ENCODE measurements at regions not wholly inside any gene's neighbourhood (a gene's known extent, or its start where the extent isn't known, plus 50 kb on each side); places are given as distances from the start of the nearest gene placed in this dataset.
A peak's percentile ranks its signal among the peaks of the same experiment; 100 is the strongest.

GRCh38 chr9:99513441-99514112 is 291.5 kb downstream of the SEC61B start:
- DNase-seq, result no peak
- no peak overlapping the region for H2AFZ ChIP-seq
- 50 to 61% methylated on average over 2 of the region's 2 CpGs for WGBS, 2 experiments (ENCODE audit: low coverage in 1 of 2, low lambda C conversion rate in 2 of 2, missing lambda C conversion rate in 2 of 2)
- TF ChIP-seq EZH2phosphoT487 (IDR thresholded peaks at IDR 0.05; ENCODE audit: insufficient read depth, low read depth), result no peak
- TF ChIP-seq EZH2 (IDR thresholded peaks at IDR 0.05; ENCODE audit: insufficient read depth, poor library complexity, severe bottlenecking), result no peak
- H3K4me2 ChIP-seq (ENCODE audit: unreplicated experiment), result no peak overlapping the region
- H3K9me3 ChIP-seq (ENCODE audit: low read depth), result no peaks in the 10 kb centered on the region
- no peaks in the 10 kb centered on the region for H4K20me1 ChIP-seq (ENCODE audit: insufficient read depth)
- H3K9ac ChIP-seq, result no peak overlapping the region
- in situ Hi-C loops (cut with MboI), result no loop called here
- H3K36me3 ChIP-seq (ENCODE audit: low read depth), result no peaks in the 10 kb centered on the region
- H3F3A ChIP-seq (ENCODE audit: insufficient read depth), result no peaks in the 10 kb centered on the region
- H3K4me3 ChIP-seq, result no peak overlapping the region
- no peaks in the 10 kb centered on the region for H3K79me2 ChIP-seq (ENCODE audit: insufficient read depth)
- no peaks in the 10 kb centered on the region for H3K27me3 ChIP-seq (replicated peaks; ENCODE audit: insufficient read depth)
- H3K27ac ChIP-seq, result no peak overlapping the region
- H3K9me2 ChIP-seq (ENCODE audit: insufficient read depth), result no peaks in the 10 kb centered on the region
- H3K4me1 ChIP-seq (ENCODE audit: insufficient read depth), result no peaks in the 10 kb centered on the region

- H2AFZ ChIP-seq, result no peak overlapping the region
- H3K4me1 ChIP-seq (ENCODE audit: insufficient read depth), result no peaks in the 10 kb centered on the region
- H3K27me3 ChIP-seq (replicated peaks; ENCODE audit: insufficient read depth), result no peaks in the 10 kb centered on the region
- H3K4me3 ChIP-seq, result no peak overlapping the region
- no peak overlapping the region for H3K4me2 ChIP-seq (ENCODE audit: unreplicated experiment)
- H3K79me2 ChIP-seq (ENCODE audit: insufficient read depth), result no peaks in the 10 kb centered on the region
- no peaks in the 10 kb centered on the region for H3K9me3 ChIP-seq (ENCODE audit: low read depth)
- H4K20me1 ChIP-seq (ENCODE audit: insufficient read depth), result no peaks in the 10 kb centered on the region
- H3K9me2 ChIP-seq (ENCODE audit: insufficient read depth), result no peaks in the 10 kb centered on the region
- in situ Hi-C loops (cut with MboI), result no loop called here
- no peaks in the 10 kb centered on the region for H3F3A ChIP-seq (ENCODE audit: insufficient read depth)
- no peak overlapping the region for H3K9ac ChIP-seq
- no peak for TF ChIP-seq EZH2 (IDR thresholded peaks at IDR 0.05; ENCODE audit: insufficient read depth, poor library complexity, severe bottlenecking)
- TF ChIP-seq EZH2phosphoT487 (IDR thresholded peaks at IDR 0.05; ENCODE audit: insufficient read depth, low read depth), result no peak
- H3K27ac ChIP-seq, result no peak overlapping the region
- 87 to 95% methylated on average over 1 of the region's 1 CpG for WGBS, 2 experiments (ENCODE audit: low coverage in 1 of 2, low lambda C conversion rate in 2 of 2, missing lambda C conversion rate in 2 of 2)
- no peaks in the 10 kb centered on the region for H3K36me3 ChIP-seq (ENCODE audit: low read depth)
- no peak for DNase-seq
These were observed 293.0 kb downstream of the SEC61B start for GRCh38 chr9:99515093-99515492.

- no peaks in the 10 kb centered on the region for H3K27me3 ChIP-seq (replicated peaks; ENCODE audit: insufficient read depth)
- TF ChIP-seq EZH2 (IDR thresholded peaks at IDR 0.05; ENCODE audit: insufficient read depth, poor library complexity, severe bottlenecking), result no peak
- TF ChIP-seq EZH2phosphoT487 (IDR thresholded peaks at IDR 0.05; ENCODE audit: insufficient read depth, low read depth), result no peak
- no peak overlapping the region for H3K27ac ChIP-seq
- no peak overlapping the region for H3K4me3 ChIP-seq
- no peak overlapping the region for H3K9ac ChIP-seq
- no peaks in the 10 kb centered on the region for H3K9me3 ChIP-seq (ENCODE audit: low read depth)
- in situ Hi-C loops (cut with MboI), result no loop called here
- DNase-seq, result no peak
- H4K20me1 ChIP-seq (ENCODE audit: insufficient read depth), result no peaks in the 10 kb centered on the region
- WGBS, 2 experiments (ENCODE audit: low coverage in 1 of 2, low lambda C conversion rate in 2 of 2, missing lambda C conversion rate in 2 of 2), result 88 to 89% methylated on average over 7 of the region's 7 CpGs
- H3K36me3 ChIP-seq (ENCODE audit: low read depth), result no peaks in the 10 kb centered on the region
- H3K4me2 ChIP-seq (ENCODE audit: unreplicated experiment), result no peak overlapping the region
- H3F3A ChIP-seq (ENCODE audit: insufficient read depth), result no peaks in the 10 kb centered on the region
- no peaks in the 10 kb centered on the region for H3K9me2 ChIP-seq (ENCODE audit: insufficient read depth)
- H2AFZ ChIP-seq, result no peak overlapping the region
- no peaks in the 10 kb centered on the region for H3K4me1 ChIP-seq (ENCODE audit: insufficient read depth)
- H3K79me2 ChIP-seq (ENCODE audit: insufficient read depth), result no peaks in the 10 kb centered on the region
These were observed 294.0 kb downstream of the SEC61B start for GRCh38 chr9:99515895-99516656.

- H4K20me1 ChIP-seq (ENCODE audit: insufficient read depth), result no peaks in the 10 kb centered on the region
- no peak overlapping the region for H3K4me3 ChIP-seq
- WGBS, 2 experiments (ENCODE audit: low coverage in 1 of 2, low lambda C conversion rate in 2 of 2, missing lambda C conversion rate in 2 of 2), result 53 to 75% methylated on average over 1 of the region's 1 CpG
- no peak overlapping the region for H3K9ac ChIP-seq
- in situ Hi-C loops (cut with MboI), result no loop called here
- no peak overlapping the region for H3K4me2 ChIP-seq (ENCODE audit: unreplicated experiment)
- no peaks in the 10 kb centered on the region for H3K9me2 ChIP-seq (ENCODE audit: insufficient read depth)
- H3K79me2 ChIP-seq (ENCODE audit: insufficient read depth), result no peaks in the 10 kb centered on the region
- no peaks in the 10 kb centered on the region for H3K36me3 ChIP-seq (ENCODE audit: low read depth)
- TF ChIP-seq EZH2 (IDR thresholded peaks at IDR 0.05; ENCODE audit: insufficient read depth, poor library complexity, severe bottlenecking), result no peak
- TF ChIP-seq EZH2phosphoT487 (IDR thresholded peaks at IDR 0.05; ENCODE audit: insufficient read depth, low read depth), result no peak
- no peaks in the 10 kb centered on the region for H3K4me1 ChIP-seq (ENCODE audit: insufficient read depth)
- H3K27ac ChIP-seq, result no peak overlapping the region
- H2AFZ ChIP-seq, result no peak overlapping the region
- H3F3A ChIP-seq (ENCODE audit: insufficient read depth), result no peaks in the 10 kb centered on the region
- H3K27me3 ChIP-seq (replicated peaks; ENCODE audit: insufficient read depth), result no peaks in the 10 kb centered on the region
- H3K9me3 ChIP-seq (ENCODE audit: low read depth), result no peaks in the 10 kb centered on the region
- peak; percentile 41 for DNase-seq
These were observed 294.6 kb downstream of the SEC61B start for GRCh38 chr9:99516657-99517049.
